Stomach (tissue), 8 donors: ENCODE measurements at regions not wholly inside any gene's neighbourhood (a gene's known extent, or its start where the extent isn't known, plus 50 kb on each side); places are given as distances from the start of the nearest gene placed in this dataset.
"Not testable (repeated sequence)": the region's sequence is repeated elsewhere in the genome, so short reads cannot be mapped to it uniquely, and the experiment has no call there.

Source experiments
- DNase-seq, 2 donors: peaks; one replicate each; pipeline versions ENCODE4 v3.0.0 to v3.0.0-alpha.2; 2013 to 2019
- H3K27ac ChIP-seq, 5 donors: fragments of 200-600 bp in 4 of 5; sonication (generic) in 4 of 5; one replicate each; pipeline ENCODE4 v1.5.1; 2013 to 2019; ENCODE audit warnings: mild to moderate bottlenecking in 1 of 5, moderate library complexity in 1 of 5
- H3K27me3 ChIP-seq, 3 donors: fragments of 200-600 bp; sonication (generic); one replicate each; pipeline ENCODE4 v1.5.1; 2017 to 2019; ENCODE audit warnings: mixed run types in 1 of 3
- H3K36me3 ChIP-seq, 4 donors: fragments of 200-600 bp; sonication (generic); 1 replicate in 3 of 4; 2 replicates in 1 of 4; pipeline ENCODE4 v1.5.1; 2016 to 2019
- H3K4me1 ChIP-seq, 4 donors: fragments of 200-600 bp; sonication (generic); one replicate each; pipeline ENCODE4 v1.5.1; 2016 to 2019
- H3K4me3 ChIP-seq, 4 donors: fragments of 200-600 bp; sonication (generic) in 3 of 4; one replicate each; pipeline ENCODE4 v1.5.1; 2016 to 2019; ENCODE audit warnings: mild to moderate bottlenecking in 1 of 4
- H3K9me3 ChIP-seq, 4 donors: fragments of 200-600 bp; sonication (generic); one replicate each; pipeline ENCODE4 v1.5.1; 2016 to 2019
- CTCF ChIP-seq, 7 experiments: fragments of 450-650 bp in 4 of 7; fragments of 200-600 bp in 3 of 7; sonication (generic) in 3 of 7; IDR thresholded peaks; one replicate each; pipeline ENCODE4 v1.5.1; 2016 to 2019; ENCODE audit warnings: antibody characterized with exemption in 7 of 7, control low read depth in 2 of 7, mild to moderate bottlenecking in 1 of 7
- EP300 ChIP-seq: sonication (generic); formaldehyde crosslinking; IDR thresholded peaks from one replicate; pipeline ENCODE4 v1.6.1; 2017; ENCODE audit warnings: antibody characterized with exemption
- POLR2A ChIP-seq, 4 donors: fragments of 450-650 bp; IDR thresholded peaks; one replicate each; pipeline ENCODE4 v1.6.1; 2016; ENCODE audit warnings: antibody characterized with exemption in 4 of 4, control low read depth in 2 of 4, mild to moderate bottlenecking in 1 of 4, moderate library complexity in 1 of 4
- POLR2AphosphoS5 ChIP-seq, 3 donors: sonication (generic); formaldehyde crosslinking; IDR thresholded peaks; one replicate each; pipeline ENCODE4 v1.6.1; 2016; ENCODE audit warnings: antibody characterized with exemption in 3 of 3
- WGBS, 5 donors: extraction: QIAGEN DNeasy Blood & Tissue Kit in 3 of 5; methylation state at CpG; one replicate each; pipeline versions ENCODE4 v1.1.5 to v1.1.7; 2013 to 2018; 5-methylcytosine and 5-hydroxymethylcytosine counted together
- intact Hi-C: fragments of 100-400 bp; cut with DNase I; formaldehyde crosslinking; loops from one replicate; pipeline ENCODE4 v1.15.1; 2023; ENCODE audit warnings: low total_unique reads
- donor health status: healthy with polysubstance abuse.
- donor health status: Bipolar disorder and iron deficiency.
- donor health status: healthy.

- no peak overlapping the region for H3K27ac ChIP-seq
- intact Hi-C loops: no loop called here
- H3K36me3 ChIP-seq: no peaks in the 10 kb centered on the region
- TF ChIP-seq POLR2A (IDR thresholded peaks at IDR 0.05) (no peak), CTCF (IDR thresholded peaks at IDR 0.05) (no peak), POLR2AphosphoS5 (IDR thresholded peaks at IDR 0.05) (no peak), EP300 (no peak)
- H3K27me3 ChIP-seq: no peaks in the 10 kb centered on the region
- WGBS, 5 donors: 71 to 90% (median 86%) methylated on average over 3 of the region's 3 CpGs
- no peak for DNase-seq
- no peak overlapping the region for H3K4me3 ChIP-seq
- no peaks in the 10 kb centered on the region for H3K4me1 ChIP-seq
- H3K9me3 ChIP-seq: peaks cover 0 to 10% (median 3%) of the 10 kb centered on the region in 4 donors
These were observed 1617.2 kb upstream of the AGA start for GRCh38 chr4:179059396-179059795.

- H3K4me3 ChIP-seq, H3K27me3 ChIP-seq, DNase-seq, H3K9me3 ChIP-seq, intact Hi-C loops, H3K27ac ChIP-seq, H3K36me3 ChIP-seq, H3K4me1 ChIP-seq: not testable (repeated sequence)
- WGBS, 5 donors: 87 to 93% (median 92%) methylated on average over 12 of the region's 12 CpGs
These were observed 1624.0 kb upstream of the AGA start for GRCh38 chr4:179066254-179066653.

GRCh38 chr4:179071131-179071530 lies 1628.9 kb upstream of the AGA start:
- H3K27ac ChIP-seq: no peak overlapping the region
- DNase-seq: no peak
- WGBS, 5 donors: 79 to 92% (median 87%) methylated on average over 2 of the region's 2 CpGs
- H3K4me1 ChIP-seq: no peaks in the 10 kb centered on the region
- peaks cover 0 to 3% (median 0%) of the 10 kb centered on the region in 4 donors for H3K9me3 ChIP-seq
- intact Hi-C loops: no loop called here
- H3K27me3 ChIP-seq: no peaks in the 10 kb centered on the region
- no peak overlapping the region for H3K4me3 ChIP-seq
- TF ChIP-seq POLR2AphosphoS5 (IDR thresholded peaks at IDR 0.05): no peak
- no peak for TF ChIP-seq CTCF (IDR thresholded peaks at IDR 0.05)
- TF ChIP-seq EP300: no peak
- TF ChIP-seq POLR2A (IDR thresholded peaks at IDR 0.05): no peak
- no peaks in the 10 kb centered on the region for H3K36me3 ChIP-seq

GRCh38 chr4:179076865-179077264 lies 1634.6 kb upstream of the AGA start:
- Histone ChIP-seq H3K27ac (no peak overlapping the region), H3K4me3 (no peak overlapping the region), H3K9me3 (peaks cover 0 to 9% (median 5%) of the 10 kb centered on the region in 4 donors), H3K36me3 (no peaks in the 10 kb centered on the region), H3K4me1 (no peaks in the 10 kb centered on the region), H3K27me3 (no peaks in the 10 kb centered on the region)
- TF ChIP-seq POLR2AphosphoS5 (IDR thresholded peaks at IDR 0.05): no peak
- no peak for TF ChIP-seq EP300
- no peak for TF ChIP-seq CTCF (IDR thresholded peaks at IDR 0.05)
- TF ChIP-seq POLR2A (IDR thresholded peaks at IDR 0.05): no peak
- WGBS, 5 donors: 88 to 92% (median 91%) methylated on average over 12 to 14 of the region's 14 CpGs
- intact Hi-C loops: no loop called here
- no peak for DNase-seq

- DNase-seq: peak in 1 of 2 donors; percentile 55
- 20 to 23% (median 21%) methylated on average over 4 of the region's 4 CpGs for WGBS, 5 donors
- intact Hi-C loops: no loop called here
These were observed 1653.5 kb upstream of the AGA start for GRCh38 chr4:179095585-179096221.

More at GRCh38 chr4:179095585-179096221, 1653.5 kb upstream of the AGA start:
- peaks cover 0 to 7% (median 5%) of the 10 kb centered on the region in 4 donors for H3K9me3 ChIP-seq
- no peaks in the 10 kb centered on the region for H3K27me3 ChIP-seq
- no peak overlapping the region for H3K4me3 ChIP-seq
- no peak for TF ChIP-seq EP300
- TF ChIP-seq CTCF (IDR thresholded peaks at IDR 0.05): no peak
- TF ChIP-seq POLR2AphosphoS5 (IDR thresholded peaks at IDR 0.05): no peak
- no peak for TF ChIP-seq POLR2A (IDR thresholded peaks at IDR 0.05)
- no peaks in the 10 kb centered on the region for H3K4me1 ChIP-seq
- H3K27ac ChIP-seq: no peak overlapping the region
- no peaks in the 10 kb centered on the region for H3K36me3 ChIP-seq
